A549 (cell line): ENCODE measurements at regions not wholly inside any gene's neighbourhood (a gene's known extent, or its start where the extent isn't known, plus 50 kb on each side); places are given as distances from the start of the nearest gene placed in this dataset.
"Not testable (repeated sequence)": the region's sequence is repeated elsewhere in the genome, so short reads cannot be mapped to it uniquely, and the experiment has no call there.

Experiments
- ATAC-seq, 2 experiments: fragments of 200-7000 bp in 1 of 2; fragments of >200 bp in 1 of 2; cut with Nextera tagmentation in 1 of 2; cut with Tn5 transposase in 1 of 2; 3 replicates each; pipeline versions ENCODE4 v1.8.0 to v1.9.1; 2018 to 2020; ENCODE audit warnings: mild to moderate bottlenecking in 1 of 2, moderate library complexity in 1 of 2
- CTCF ChIA-PET: fragments of 300-600 bp; sonication (Branson Sonifier 250); formaldehyde crosslinking; extraction: SDS; loops from one replicate; lab custom pipeline; 2021; ENCODE audit warnings: antibody characterized with exemption, inconsistent platforms; lab: Yijun Ruan, JAX
- POLR2A ChIA-PET: fragments of 350-600 bp; formaldehyde crosslinking; extraction: SDS; loops from one replicate; lab custom pipeline; 2021; ENCODE audit warnings: antibody characterized with exemption, inconsistent platforms; lab: Yijun Ruan, JAX
- DNase-seq, 2 experiments: peaks; one replicate each; pipeline versions ENCODE4 v3.0.0 to v3.0.0-alpha.2; 2011 to 2016; ENCODE audit warnings: low read depth in 1 of 2, low spot score in 1 of 2
- FAIRE-seq: peaks from 2 replicates; lab custom pipeline; 2011; peaks lifted over from hg19 to GRCh38; lab: Jason Lieb, UNC
- H3K27ac ChIP-seq, 2 experiments: fragments of >200 bp; sonication (Bioruptor Twin); formaldehyde crosslinking; 3 replicates each; pipeline ENCODE4 v1.5.1; 2016 to 2017
- H3K4me1 ChIP-seq: fragments of >200 bp; sonication (Bioruptor Twin); formaldehyde crosslinking; 3 replicates; pipeline ENCODE4 v1.6.1; 2016
- H3K4me2 ChIP-seq: fragments of >200 bp; sonication (Bioruptor Twin); formaldehyde crosslinking; 3 replicates; pipeline ENCODE4 v1.6.1; 2016
- H3K4me3 ChIP-seq: fragments of >200 bp; sonication (Bioruptor Twin); formaldehyde crosslinking; 3 replicates; pipeline ENCODE4 v1.5.1; 2016
- H3K9me3 ChIP-seq: fragments of >200 bp; sonication (Bioruptor Twin); formaldehyde crosslinking; 3 replicates; pipeline ENCODE4 v1.6.1; 2016
- CBX8 ChIP-seq: fragments of 200-600 bp; sonication (generic); IDR thresholded peaks from 2 replicates; pipeline ENCODE4 v1.6.1; 2016
- CEBPB ChIP-seq, 2 experiments: fragments of >200 bp in 1 of 2; sonication (Bioruptor Twin) in 1 of 2; formaldehyde crosslinking in 1 of 2; IDR thresholded peaks; 2 replicates each; pipeline ENCODE4 v1.6.1; 2012 to 2016
- CHD4 ChIP-seq: fragments of 200-600 bp; sonication (generic); IDR thresholded peaks from 2 replicates; pipeline ENCODE4 v1.6.1; 2016; ENCODE audit warnings: antibody characterized with exemption, mild to moderate bottlenecking, borderline replicate concordance
- CTCF ChIP-seq: fragments of >200 bp; sonication (Bioruptor Twin); formaldehyde crosslinking; IDR thresholded peaks from 3 replicates; pipeline ENCODE4 v1.5.1; 2016
- EHF ChIP-seq: fragments of 250-450 bp; sonication (Bioruptor Pico); IDR thresholded peaks from 2 replicates; pipeline ENCODE4 v1.5.0; 2020; ENCODE audit warnings: mild to moderate bottlenecking
- EP300 ChIP-seq, 2 experiments: fragments of >200 bp; sonication (Bioruptor Twin); formaldehyde crosslinking; IDR thresholded peaks; 2 replicates in 1 of 2; 3 replicates in 1 of 2; pipeline ENCODE4 v1.6.1; 2016 to 2017
- HEYL ChIP-seq: fragments of 250-450 bp; sonication (Bioruptor Pico); IDR thresholded peaks from 2 replicates; pipeline ENCODE4 v1.8.0; 2021; ENCODE audit warnings: mild to moderate bottlenecking, moderate library complexity
- HOXB5 ChIP-seq: fragments of 250-450 bp; sonication (Bioruptor Pico); IDR thresholded peaks from 2 replicates; pipeline ENCODE4 v1.5.0; 2020; ENCODE audit warnings: mild to moderate bottlenecking, moderate library complexity
- KDM1A ChIP-seq: fragments of 200-600 bp; sonication (generic); IDR thresholded peaks from 2 replicates; pipeline ENCODE4 v1.6.1; 2016; ENCODE audit warnings: low read depth, mild to moderate bottlenecking
- KDM5A ChIP-seq: fragments of 200-600 bp; sonication (generic); IDR thresholded peaks from 2 replicates; pipeline ENCODE4 v1.6.1; 2016; ENCODE audit warnings: antibody characterized with exemption, mild to moderate bottlenecking
- MAFK ChIP-seq: fragments of 450-650 bp; IDR thresholded peaks from 2 replicates; pipeline ENCODE4 v1.6.1; 2014; ENCODE audit not compliant: partially characterized antibody
- MYC ChIP-seq: IDR thresholded peaks from 2 replicates; pipeline ENCODE4 v1.6.1; 2012; ENCODE audit warnings: mild to moderate bottlenecking, inconsistent platforms, low read length, improper control_type of control experiment, borderline replicate concordance
- NR3C1 ChIP-seq: fragments of >200 bp; sonication (Bioruptor Twin); formaldehyde crosslinking; IDR thresholded peaks from 3 replicates; pipeline ENCODE4 v1.6.1; 2017
- POLR2A ChIP-seq: IDR thresholded peaks from 2 replicates; pipeline ENCODE4 v1.6.1; 2012; ENCODE audit warnings: mild to moderate bottlenecking, low read length
- RAD21 ChIP-seq, 2 experiments: fragments of >200 bp in 1 of 2; sonication (Bioruptor Twin) in 1 of 2; formaldehyde crosslinking in 1 of 2; IDR thresholded peaks in 1 of 2; conservative IDR thresholded peaks in 1 of 2; 2 replicates in 1 of 2; 3 replicates in 1 of 2; pipeline ENCODE4 v1.6.1; 2012 to 2018; ENCODE audit warnings: inconsistent platforms in 1 of 2
- REST ChIP-seq: fragments of 200-600 bp; sonication (generic); IDR thresholded peaks from 2 replicates; pipeline ENCODE4 v1.6.1; 2016; ENCODE audit warnings: antibody characterized with exemption, mild to moderate bottlenecking, moderate library complexity
- TP53 ChIP-seq: fragments of 250-450 bp; sonication (Bioruptor Pico); IDR thresholded peaks from 2 replicates; pipeline ENCODE4 v1.5.0; 2021; ENCODE audit warnings: mild to moderate bottlenecking, moderate library complexity
- WGBS: methylation state at CpG from one replicate; pipeline ENCODE4 v1.1.6; 2017; ENCODE audit errors: missing lambda C conversion rate; 5-methylcytosine and 5-hydroxymethylcytosine counted together

- H3K9me3 ChIP-seq, ATAC-seq, CTCF ChIA-PET, POLR2A ChIA-PET, FAIRE-seq, DNase-seq, H3K4me1 ChIP-seq, H3K4me2 ChIP-seq, H3K27ac ChIP-seq, H3K4me3 ChIP-seq: not testable (repeated sequence)
- 100% methylated on average over 1 of the region's 3 CpGs for WGBS
Observed at GRCh38 chr5:21471691-21472090, 1381.5 kb downstream of the CDH12 start.

GRCh38 chr5:21469523-21470101 is 1383.5 kb downstream of the CDH12 start:
- POLR2A ChIA-PET, FAIRE-seq, H3K4me2 ChIP-seq, H3K27ac ChIP-seq, CTCF ChIA-PET, H3K4me3 ChIP-seq, H3K9me3 ChIP-seq, H3K4me1 ChIP-seq: not testable (repeated sequence)
- ATAC-seq (peak; percentile 84 to 93), DNase-seq (peak in 1 of 2 experiments; percentile 57)
- WGBS: 76% methylated on average over 6 of the region's 6 CpGs
- TF ChIP-seq CTCF (peak; percentile 40), RAD21 (conservative IDR thresholded peaks at IDR 0.05 in 1 of 2, IDR thresholded peaks at IDR 0.05 in 1 of 2) (peak; percentile 36 to 55; a peak in 2 of 5 replicates)

GRCh38 chr5:21467544-21467943 is 1385.6 kb downstream of the CDH12 start:
- not testable (repeated sequence) for FAIRE-seq, ATAC-seq, H3K9me3 ChIP-seq

GRCh38 chr5:21459744-21460073 is 1393.4 kb downstream of the CDH12 start:
- WGBS: no CpG with 5 or more reads among the region's 7 CpGs
- CTCF ChIA-PET, ATAC-seq: not testable (repeated sequence)

More at GRCh38 chr5:21467544-21467943, 1385.6 kb downstream of the CDH12 start:
- POLR2A ChIA-PET, DNase-seq, CTCF ChIA-PET, H3K4me1 ChIP-seq, H3K4me2 ChIP-seq, H3K4me3 ChIP-seq, H3K27ac ChIP-seq: not testable (repeated sequence)
- WGBS: 97% methylated on average over 2 of the region's 5 CpGs

GRCh38 chr5:21452449-21452848 is 1400.7 kb downstream of the CDH12 start:
- Histone ChIP-seq H3K4me2 (no peak overlapping the region), H3K4me3 (no peak overlapping the region)
- 17% methylated on average over 2 of the region's 2 CpGs for WGBS
- CTCF ChIA-PET: no interaction called here
- no peak for FAIRE-seq
- TF ChIP-seq RAD21 (conservative IDR thresholded peaks at IDR 0.05 in 1 of 2, IDR thresholded peaks at IDR 0.05 in 1 of 2) (no peak), CBX8 (no peak), HEYL (CRISPR knock-in tag) (no peak), TP53 (CRISPR knock-in tag) (no peak), REST (no peak), MAFK (no peak), POLR2A (no peak), EHF (CRISPR knock-in tag) (no peak), EP300 (IDR thresholded peaks at IDR 0.05) (no peak), MYC (no peak), CHD4 (no peak), CEBPB (IDR thresholded peaks at IDR 0.05) (no peak), HOXB5 (CRISPR knock-in tag) (no peak), KDM5A (no peak), NR3C1 (no peak), KDM1A (no peak)
- TF ChIP-seq, all 56 proteins: peak for 0
- no peak for DNase-seq
- POLR2A ChIA-PET: no interaction called here
- Histone ChIP-seq H3K9me3 (no peaks in the 10 kb centered on the region), H3K4me1 (no peaks in the 10 kb centered on the region), H3K27ac (no peak overlapping the region)
- no peak for ATAC-seq

More at GRCh38 chr5:21459744-21460073, 1393.4 kb downstream of the CDH12 start:
- FAIRE-seq, DNase-seq, POLR2A ChIA-PET, H3K4me1 ChIP-seq, H3K9me3 ChIP-seq: not testable (repeated sequence)
- H3K27ac ChIP-seq: peak overlapping the region; percentile 44 to 91
- H3K4me3 ChIP-seq: peak overlapping the region; percentile 61
- H3K4me2 ChIP-seq: peak overlapping the region; percentile 63; the same call in 2 of the 3 replicates
